Ovary (tissue), 7 donors: ENCODE measurements at regions not wholly inside any gene's neighbourhood (a gene's known extent, or its start where the extent isn't known, plus 50 kb on each side); places are given as distances from the start of the nearest gene placed in this dataset.
A peak's percentile ranks its signal among the peaks of the same experiment; 100 is the strongest.
"Not testable (repeated sequence)": the region's sequence is repeated elsewhere in the genome, so short reads cannot be mapped to it uniquely, and the experiment has no call there.

ENCODE experiments used
- DNase-seq, 5 donors: peaks; one replicate each; pipeline ENCODE4 v3.0.0-alpha.2; 2019 to 2020
- H3K27ac ChIP-seq, 2 donors: fragments of 200-600 bp; one replicate each; pipeline versions ENCODE4 v1.5.1 to v1.8.0; 2019 to 2022
- H3K27me3 ChIP-seq: fragments of 200-600 bp; one replicate; pipeline ENCODE4 v1.8.0; 2022
- H3K36me3 ChIP-seq: fragments of 200-600 bp; sonication (generic); one replicate; pipeline ENCODE4 v1.5.1; 2019
- H3K4me1 ChIP-seq: one replicate; pipeline ENCODE4 v1.8.1; 2013; ENCODE audit warnings: mild to moderate bottlenecking, moderate library complexity; ENCODE audit not compliant: insufficient read depth
- H3K4me3 ChIP-seq: fragments of 200-600 bp; sonication (generic); one replicate; pipeline ENCODE4 v1.5.1; 2017
- H3K9me3 ChIP-seq, 2 donors: fragments of 200-600 bp in 1 of 2; sonication (generic) in 1 of 2; one replicate each; pipeline versions ENCODE4 v1.5.1 to v1.8.1; 2013 to 2019; ENCODE audit warnings: mild to moderate bottlenecking in 1 of 2, moderate library complexity in 1 of 2
- WGBS, 3 donors: extraction: QIAGEN DNeasy Blood & Tissue Kit in 1 of 3; methylation state at CpG; one replicate each; pipeline versions ENCODE4 v1.1.5 to v1.1.7; 2013 to 2017; 5-methylcytosine and 5-hydroxymethylcytosine counted together
- intact Hi-C, 4 donors: fragments of 100-400 bp; cut with DNase I; formaldehyde crosslinking; loops; one replicate each; pipeline versions ENCODE4 v1.11.0 to v1.15.1; 2022 to 2023
- donor health status: DM: no; HTN: no; CAD: no; lungs with moderate emphysema.
- donor health status: DM: no; HTN: no; CAD: no.
- donor health status: Bipolar disorder and iron deficiency.
- donor health status: DM: no; HTN: no; CAD: no.
- donor health status: DM: yes; HTN: yes; CAD: no.

DNA sequence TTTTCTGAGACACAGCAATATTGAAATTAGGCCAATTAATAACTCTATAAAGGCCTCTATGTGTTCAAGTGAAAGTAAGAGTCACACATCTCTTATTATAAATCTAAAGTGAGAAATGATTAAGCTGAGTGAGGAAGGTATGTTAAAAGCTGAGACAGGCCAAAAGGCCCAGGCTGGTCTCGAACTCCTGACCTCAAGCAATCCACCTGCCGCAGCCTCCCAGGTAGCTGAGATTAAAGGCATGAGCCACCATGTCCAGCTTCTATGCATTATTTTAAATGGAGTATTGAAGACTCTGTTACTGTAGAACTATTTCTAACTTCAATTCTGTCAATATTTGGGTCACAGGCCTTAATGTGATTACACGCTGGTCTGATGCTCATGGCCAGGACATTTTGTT lies 1706.9 kb downstream of the SPATA31A7 start:
- H3K4me3 ChIP-seq, DNase-seq, H3K4me1 ChIP-seq, H3K27me3 ChIP-seq, H3K36me3 ChIP-seq, intact Hi-C loops, H3K27ac ChIP-seq, H3K9me3 ChIP-seq: not testable (repeated sequence)
- WGBS, 3 donors: 90 to 97% (median 91%) methylated on average over 2 of the region's 3 CpGs

DNA sequence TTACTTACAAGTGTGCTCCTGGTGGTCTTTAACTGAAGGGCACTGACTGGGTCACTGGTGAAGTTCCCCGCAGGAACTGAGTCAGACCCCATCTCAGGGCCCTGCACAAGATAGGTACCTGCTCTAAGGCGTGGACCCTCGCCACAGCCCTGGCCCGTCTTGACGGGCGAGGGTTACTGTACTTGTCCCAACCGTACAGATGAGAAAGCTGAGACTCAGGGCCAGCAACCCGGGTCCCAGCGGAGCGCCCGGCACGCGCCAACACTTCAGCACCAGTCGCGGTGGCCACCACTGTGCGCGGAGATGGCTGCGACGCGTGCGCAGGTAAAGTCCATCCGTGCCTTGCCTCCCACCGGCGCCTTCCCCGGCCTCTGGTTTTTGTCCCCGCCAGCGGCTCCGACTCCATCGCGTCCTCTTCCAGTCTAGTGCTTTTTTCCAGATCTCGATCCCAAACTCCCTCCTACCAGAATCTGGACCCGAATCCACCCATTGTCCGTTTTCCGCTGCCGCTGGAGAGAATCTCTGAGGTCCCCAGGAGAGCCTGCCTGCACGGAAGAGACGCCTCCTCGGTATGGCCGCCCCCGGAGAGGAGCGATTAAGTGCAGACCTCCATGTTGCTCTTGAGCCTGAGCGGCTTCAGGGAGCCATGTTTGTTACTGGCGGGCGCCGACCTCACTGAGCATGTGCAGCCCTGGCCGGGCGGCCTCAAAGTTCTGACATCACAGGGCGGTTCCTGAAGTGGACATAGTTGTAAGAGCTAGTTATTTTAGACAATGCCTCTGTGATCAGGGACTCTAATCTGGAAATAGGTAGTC lies 1707.8 kb downstream of the SPATA31A7 start:
- H3K36me3 ChIP-seq, H3K4me1 ChIP-seq, H3K27me3 ChIP-seq, intact Hi-C loops, H3K9me3 ChIP-seq: not testable (repeated sequence)
- DNase-seq: peak; percentile 46 to 81 (median 71)
- 2 to 13% (median 10%) methylated on average over 21 to 29 of the region's 48 CpGs for WGBS, 3 donors
- Histone ChIP-seq H3K27ac (peak overlapping the region; percentile 62 to 68), H3K4me3 (peak overlapping the region; percentile 39)

DNA sequence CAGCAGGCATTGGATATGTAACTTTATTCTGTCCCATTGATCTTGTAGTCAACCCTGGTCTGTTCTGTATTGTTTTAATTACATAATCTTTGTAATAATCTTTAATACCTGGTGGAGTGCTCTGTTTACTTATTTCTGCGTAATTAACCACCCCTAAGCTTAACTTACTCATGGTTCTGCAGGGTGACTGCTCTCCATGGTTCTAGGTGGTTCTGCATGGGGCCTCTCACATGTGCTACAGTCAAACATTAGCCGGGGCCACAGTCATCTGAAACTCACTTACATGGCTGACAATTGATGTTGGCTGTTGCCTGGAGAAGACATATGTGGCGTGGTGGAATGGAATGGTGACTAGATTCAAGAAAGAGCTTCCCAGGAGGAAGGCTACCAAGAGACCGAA lies 1709.8 kb downstream of the SPATA31A7 start:
- H3K27ac ChIP-seq, H3K36me3 ChIP-seq, intact Hi-C loops, H3K4me1 ChIP-seq, H3K9me3 ChIP-seq, H3K4me3 ChIP-seq, H3K27me3 ChIP-seq, DNase-seq: not testable (repeated sequence)
- 88 to 93% (median 88%) methylated on average over 2 to 3 of the region's 4 CpGs for WGBS, 3 donors

DNA sequence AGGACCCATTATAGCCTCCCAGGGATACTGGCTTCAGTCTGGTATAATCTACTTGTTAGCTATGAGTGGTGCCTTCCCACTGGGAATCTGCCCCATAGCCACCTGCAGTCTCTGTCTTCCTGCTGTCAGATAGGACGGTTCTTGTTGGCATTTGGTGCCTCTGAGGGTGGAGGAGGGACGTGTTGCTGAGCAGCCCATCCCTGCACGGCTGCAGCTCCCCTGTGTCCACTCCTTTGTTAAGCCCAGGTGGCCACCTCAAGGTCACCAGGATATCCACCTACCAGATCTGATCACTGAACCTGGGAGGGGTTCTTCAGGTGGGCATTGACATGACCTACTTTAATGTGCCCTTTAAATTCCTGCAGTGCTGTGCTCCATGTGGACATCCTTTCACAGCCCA lies 1714.2 kb downstream of the SPATA31A7 start:
- H3K9me3 ChIP-seq, H3K27ac ChIP-seq, intact Hi-C loops, H3K36me3 ChIP-seq, H3K27me3 ChIP-seq, H3K4me1 ChIP-seq, H3K4me3 ChIP-seq: not testable (repeated sequence)
- peak in 1 of 5 donors; percentile 30 for DNase-seq
- WGBS, 3 donors: 82 to 97% (median 97%) methylated on average over 3 of the region's 3 CpGs

DNA sequence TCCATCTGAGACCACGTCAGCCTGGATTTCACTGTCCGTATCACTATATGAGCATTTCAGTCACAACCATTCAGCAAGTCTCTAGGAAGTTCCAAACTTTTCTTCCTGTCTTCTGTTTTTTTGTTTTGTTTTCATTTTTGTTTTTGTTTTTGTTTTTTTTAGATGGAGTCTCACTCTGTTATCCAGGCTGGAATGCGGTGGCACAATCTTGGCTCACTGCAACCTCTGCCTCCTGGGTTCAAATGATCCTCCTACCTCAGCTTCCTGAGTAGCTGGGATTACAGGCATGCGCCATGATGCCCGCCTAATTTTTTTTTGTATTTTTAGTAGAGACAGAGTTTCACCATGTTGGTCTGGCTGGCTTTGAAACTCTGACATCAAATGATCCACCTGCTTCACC lies 1715.9 kb downstream of the SPATA31A7 start:
- H3K9me3 ChIP-seq, DNase-seq, H3K27me3 ChIP-seq, H3K36me3 ChIP-seq, intact Hi-C loops, H3K4me1 ChIP-seq, H3K27ac ChIP-seq, H3K4me3 ChIP-seq: not testable (repeated sequence)
- WGBS, 3 donors: 92 to 100% (median 93%) methylated on average over 1 to 3 of the region's 5 CpGs

DNA sequence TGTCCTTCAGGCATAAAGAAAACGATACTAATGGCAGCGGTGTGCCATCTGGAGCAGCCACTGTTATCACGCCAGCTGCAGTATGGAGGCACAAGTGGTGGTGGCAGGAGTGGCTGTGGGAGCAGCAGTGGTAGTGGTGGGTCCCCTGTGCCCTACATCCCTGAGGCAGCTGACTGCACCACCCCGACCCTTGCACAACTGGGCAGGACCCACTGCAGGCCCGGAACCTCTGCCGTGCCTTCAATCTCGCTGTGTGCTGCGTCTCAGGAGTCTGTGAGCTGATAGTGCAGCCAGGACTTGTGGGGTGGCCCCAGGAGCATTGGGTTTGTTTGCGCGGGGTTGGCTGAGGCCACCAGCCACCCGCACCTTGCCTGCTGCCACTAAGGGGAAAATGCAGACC lies 1718.0 kb downstream of the SPATA31A7 start:
- H3K9me3 ChIP-seq, intact Hi-C loops, H3K4me3 ChIP-seq, DNase-seq, H3K36me3 ChIP-seq, H3K27ac ChIP-seq, H3K27me3 ChIP-seq, H3K4me1 ChIP-seq: not testable (repeated sequence)
- WGBS, 3 donors: 77 to 97% (median 89%) methylated on average over 5 of the region's 11 CpGs

DNA sequence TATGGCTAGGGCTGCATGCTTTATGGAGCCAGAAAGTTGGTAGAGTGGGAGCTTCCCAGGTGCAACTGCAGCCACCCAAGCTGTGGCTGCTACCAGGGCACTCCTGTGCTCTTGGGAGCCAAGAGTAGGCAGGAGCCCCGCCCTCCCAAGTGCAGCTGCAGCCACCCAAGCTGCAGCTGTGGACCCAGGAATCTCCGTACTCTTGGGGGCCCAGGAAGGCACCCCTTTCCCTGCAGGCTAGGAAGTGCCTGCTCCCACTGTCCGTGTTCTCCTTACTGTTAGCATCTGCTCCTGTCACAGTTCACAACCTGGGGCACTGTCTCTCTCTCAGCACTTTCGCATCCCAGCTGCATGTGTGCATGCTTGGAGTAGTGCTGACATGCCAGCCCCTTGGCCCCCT lies 1718.4 kb downstream of the SPATA31A7 start:
- H3K9me3 ChIP-seq, H3K27ac ChIP-seq, H3K36me3 ChIP-seq, H3K27me3 ChIP-seq, intact Hi-C loops, H3K4me3 ChIP-seq, DNase-seq, H3K4me1 ChIP-seq: not testable (repeated sequence)
- 84 to 100% methylated on average over 1 to 3 of the region's 4 CpGs; no CpG with 5 or more reads in 1 of the 3 donors for WGBS, 3 donors

DNA sequence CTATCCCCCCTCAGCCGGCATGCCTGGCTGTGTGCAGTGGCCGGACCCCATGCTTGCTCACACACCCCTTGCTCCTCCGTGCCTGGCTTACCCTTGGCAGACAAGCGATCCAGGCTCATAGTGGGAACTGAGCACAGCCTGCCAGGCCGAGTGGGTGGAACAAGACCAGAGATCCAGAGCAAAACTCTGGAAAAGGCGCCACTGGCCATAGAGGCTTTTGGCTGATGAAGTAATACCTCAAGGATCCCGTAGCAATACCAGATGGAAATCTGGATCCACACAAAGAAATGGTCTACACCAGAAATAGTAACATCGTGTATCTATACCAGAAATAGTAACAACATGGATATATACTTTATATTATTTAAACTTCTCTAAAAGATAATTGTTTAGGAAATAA lies 1719.6 kb downstream of the SPATA31A7 start:
- intact Hi-C loops, DNase-seq, H3K36me3 ChIP-seq, H3K27ac ChIP-seq, H3K4me1 ChIP-seq, H3K4me3 ChIP-seq, H3K9me3 ChIP-seq, H3K27me3 ChIP-seq: not testable (repeated sequence)
- WGBS, 3 donors: 79 to 89% (median 86%) methylated on average over 4 to 6 of the region's 8 CpGs

DNA sequence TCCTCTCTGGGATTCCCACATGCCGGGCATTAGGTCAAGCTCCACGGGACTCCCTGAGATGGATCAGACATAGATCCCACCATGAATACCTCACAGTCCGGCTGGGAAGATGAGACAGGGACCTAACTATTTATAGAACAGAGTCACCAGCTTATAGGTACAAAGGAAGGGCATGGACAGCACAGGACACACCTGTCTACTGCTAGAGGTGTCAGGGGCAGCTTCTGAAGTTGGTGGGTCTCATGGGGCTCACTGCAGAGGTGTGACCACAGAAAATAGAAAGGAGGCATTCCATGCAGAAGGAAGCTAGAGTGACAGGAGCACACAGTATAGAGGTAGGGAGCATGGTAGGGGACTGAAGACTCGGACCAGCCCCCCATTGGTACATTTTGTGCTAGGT lies 1722.4 kb downstream of the SPATA31A7 start:
- DNase-seq, H3K27me3 ChIP-seq, H3K4me1 ChIP-seq, H3K9me3 ChIP-seq, intact Hi-C loops, H3K4me3 ChIP-seq, H3K36me3 ChIP-seq, H3K27ac ChIP-seq: not testable (repeated sequence)
- no CpG with 5 or more reads among the region's 4 CpGs for WGBS, 3 donors

DNA sequence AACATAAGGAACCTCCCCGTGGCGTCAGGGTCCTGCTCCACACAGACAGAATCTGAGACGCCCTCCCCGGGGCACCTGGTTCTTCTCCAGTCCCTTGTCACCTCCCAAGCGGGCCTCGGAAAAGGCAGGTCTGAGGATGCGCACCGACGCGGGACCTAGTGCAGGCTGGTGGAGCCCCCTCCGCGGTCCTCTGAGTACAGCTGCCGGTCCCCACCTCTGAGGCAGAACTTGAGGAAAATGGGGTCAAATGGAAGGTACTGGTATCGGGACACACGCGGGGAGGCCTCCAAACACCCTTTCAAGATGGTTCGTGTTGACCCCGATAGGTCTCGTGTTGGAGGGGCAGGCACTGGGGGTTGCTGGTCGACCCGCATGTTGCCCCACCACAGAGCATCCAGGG lies 1725.3 kb downstream of the SPATA31A7 start:
- H3K4me3 ChIP-seq, intact Hi-C loops, H3K9me3 ChIP-seq, H3K4me1 ChIP-seq, H3K36me3 ChIP-seq, H3K27me3 ChIP-seq, H3K27ac ChIP-seq: not testable (repeated sequence)
- WGBS, 3 donors: 33 to 39% (median 38%) methylated on average over 10 to 13 of the region's 21 CpGs
- DNase-seq: peak in 2 of 5 donors; percentile 23 to 32

DNA sequence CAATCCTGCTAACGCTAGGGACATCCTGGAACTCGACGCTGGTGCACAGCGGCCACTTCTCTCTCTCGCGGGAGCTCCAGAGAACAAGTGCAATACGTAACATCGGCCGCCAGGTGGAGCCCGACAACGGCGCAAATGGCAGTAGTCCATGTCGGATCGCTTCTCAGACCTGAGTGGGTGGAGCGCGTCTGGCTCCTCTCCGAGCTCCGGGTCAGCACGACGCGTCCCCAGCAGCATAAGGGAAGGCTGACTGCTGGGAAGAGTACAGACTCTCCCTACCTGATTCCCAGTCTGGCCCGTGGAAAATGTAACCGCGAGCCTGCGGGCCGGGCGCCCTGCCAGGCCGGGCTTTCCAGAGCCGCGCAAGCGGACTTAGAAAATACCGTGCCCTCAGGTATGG lies 1725.8 kb downstream of the SPATA31A7 start:
- intact Hi-C loops, H3K27ac ChIP-seq, H3K36me3 ChIP-seq, H3K27me3 ChIP-seq, H3K9me3 ChIP-seq, H3K4me3 ChIP-seq, H3K4me1 ChIP-seq: not testable (repeated sequence)
- WGBS, 3 donors: no CpG with 5 or more reads among the region's 32 CpGs
- peak in 1 of 5 donors; percentile 33 for DNase-seq

DNA sequence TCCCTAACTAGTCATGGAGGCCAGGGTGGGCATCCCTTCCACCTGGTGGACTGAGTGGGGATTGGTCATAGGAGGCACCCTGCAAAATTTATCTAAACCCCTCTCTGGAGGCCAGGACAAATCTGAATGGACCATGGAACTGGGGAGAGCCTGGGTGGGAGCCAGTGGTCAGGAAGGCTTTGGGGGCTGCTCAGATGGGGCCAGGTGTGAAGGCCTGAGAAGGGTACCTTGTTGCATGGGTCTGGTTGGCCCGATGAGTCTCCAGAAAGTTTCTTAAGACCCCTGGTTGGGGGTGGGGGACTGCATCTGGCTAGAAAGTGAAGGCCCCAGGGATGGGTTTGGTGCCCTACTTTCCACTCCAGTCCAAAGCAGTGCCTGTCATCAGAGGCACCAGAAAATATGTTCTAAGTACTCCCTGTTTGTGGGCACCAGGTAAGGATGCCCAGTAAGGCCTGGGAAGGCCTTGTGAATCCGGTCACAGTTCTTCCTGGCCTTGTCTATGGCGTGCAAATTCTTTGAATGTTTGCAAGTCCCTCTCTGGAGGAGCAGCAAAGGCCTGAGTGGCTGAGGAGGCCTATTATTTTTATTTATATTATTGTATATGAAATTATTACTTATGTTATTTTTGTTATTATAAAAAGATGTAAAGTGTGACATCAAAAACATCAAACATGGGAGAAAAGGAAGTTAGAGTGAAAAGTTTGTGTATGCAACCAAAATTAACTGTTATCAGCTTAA lies 1729.0 kb downstream of the SPATA31A7 start:
- H3K27ac ChIP-seq, H3K4me3 ChIP-seq, intact Hi-C loops, H3K4me1 ChIP-seq, H3K27me3 ChIP-seq, H3K36me3 ChIP-seq, DNase-seq, H3K9me3 ChIP-seq: not testable (repeated sequence)
- 83 to 96% (median 84%) methylated on average over 3 of the region's 3 CpGs for WGBS, 3 donors
